H9 (cell line): ENCODE measurements at regions not wholly inside any gene's neighbourhood (a gene's known extent, or its start where the extent isn't known, plus 50 kb on each side); places are given as distances from the start of the nearest gene placed in this dataset.

Experiments used
- DNase-seq: peaks from one replicate; pipeline ENCODE4 v3.0.0-alpha.2; 2017
- H2AFZ ChIP-seq: one replicate; pipeline ENCODE4 v1.6.1; 2013; ENCODE audit warnings: mild to moderate bottlenecking, low read length, control low read depth, moderate library complexity
- H2AK5ac ChIP-seq: 2 replicates; pipeline ENCODE4 v1.6.1; 2013; ENCODE audit warnings: low read length, control low read depth, mixed read lengths; ENCODE audit not compliant: insufficient read length
- H2BK120ac ChIP-seq: one replicate; pipeline ENCODE4 v1.6.1; 2013; ENCODE audit warnings: low read depth, mild to moderate bottlenecking, low read length, control low read depth, inconsistent platforms; ENCODE audit not compliant: poor library complexity, severe bottlenecking
- H2BK12ac ChIP-seq: 2 replicates; pipeline ENCODE4 v1.6.1; 2013; ENCODE audit warnings: low read length, control low read depth, mixed read lengths, low read depth; ENCODE audit not compliant: insufficient read length
- H2BK15ac ChIP-seq: 2 replicates; pipeline ENCODE4 v1.6.1; 2013; ENCODE audit warnings: low read depth, low read length, control low read depth
- H2BK20ac ChIP-seq: one replicate; pipeline ENCODE4 v1.6.1; 2013; ENCODE audit warnings: low read depth, mild to moderate bottlenecking, low read length, control low read depth, inconsistent platforms; ENCODE audit not compliant: poor library complexity, severe bottlenecking
- H2BK5ac ChIP-seq: 2 replicates; pipeline ENCODE4 v1.6.1; 2013; ENCODE audit warnings: low read length, control low read depth, mixed read lengths; ENCODE audit not compliant: insufficient read length
- H3K14ac ChIP-seq: 2 replicates; pipeline ENCODE4 v1.6.1; 2013; ENCODE audit warnings: low read length, control low read depth; ENCODE audit not compliant: insufficient read depth
- H3K18ac ChIP-seq: 2 replicates; pipeline ENCODE4 v1.6.1; 2013; ENCODE audit warnings: low read depth, mild to moderate bottlenecking, mixed read lengths, low read length, control low read depth; ENCODE audit not compliant: insufficient read length
- H3K23ac ChIP-seq: 2 replicates; pipeline ENCODE4 v1.6.1; 2013; ENCODE audit warnings: low read length, control low read depth, mixed read lengths, low read depth; ENCODE audit not compliant: insufficient read length
- H3K23me2 ChIP-seq: 2 replicates; pipeline ENCODE4 v1.6.1; 2013; ENCODE audit warnings: low read depth, mild to moderate bottlenecking, mixed read lengths, low read length, control low read depth; ENCODE audit not compliant: insufficient read length, poor library complexity, severe bottlenecking
- H3K27ac ChIP-seq: 2 replicates; pipeline ENCODE4 v1.5.1; 2013; ENCODE audit warnings: low read length, control low read depth, mixed read lengths, low read depth; ENCODE audit not compliant: insufficient read length
- H3K27me3 ChIP-seq: 2 replicates; pipeline ENCODE4 v1.6.1; 2013; ENCODE audit warnings: low read length, control low read depth, inconsistent platforms; ENCODE audit not compliant: insufficient read depth
- H3K4ac ChIP-seq: 2 replicates; pipeline ENCODE4 v1.6.1; 2013; ENCODE audit warnings: low read depth, mild to moderate bottlenecking, control low read depth, inconsistent platforms, low read length, moderate library complexity
- H3K4me1 ChIP-seq: 2 replicates; pipeline ENCODE4 v1.6.1; 2013; ENCODE audit warnings: low read length, control low read depth, inconsistent platforms; ENCODE audit not compliant: insufficient read depth
- H3K4me2 ChIP-seq: 2 replicates; pipeline ENCODE4 v1.6.1; 2013; ENCODE audit warnings: low read length, control low read depth, mixed read lengths; ENCODE audit not compliant: insufficient read length, insufficient read depth
- H3K56ac ChIP-seq: 2 replicates; pipeline ENCODE4 v1.6.1; 2013; ENCODE audit warnings: low read depth, mild to moderate bottlenecking, mixed read lengths, low read length, control low read depth; ENCODE audit not compliant: insufficient read length
- H3K79me1 ChIP-seq: 2 replicates; pipeline ENCODE4 v1.6.1; 2013; ENCODE audit warnings: low read depth, mild to moderate bottlenecking, moderate library complexity, low read length, control low read depth, inconsistent platforms; ENCODE audit not compliant: insufficient read depth, poor library complexity, severe bottlenecking
- H3K79me2 ChIP-seq: 2 replicates; pipeline ENCODE4 v1.6.1; 2013; ENCODE audit warnings: low read length, control low read depth, inconsistent platforms; ENCODE audit not compliant: insufficient read depth
- H3K9ac ChIP-seq: 2 replicates; pipeline ENCODE4 v1.6.1; 2013; ENCODE audit warnings: low read length, control low read depth, mixed read lengths; ENCODE audit not compliant: insufficient read length; ENCODE audit errors: extremely low read depth
- H3K9me3 ChIP-seq: one replicate; pipeline ENCODE4 v1.6.1; 2013; ENCODE audit warnings: low read depth, low read length, inconsistent platforms; ENCODE audit not compliant: control insufficient read depth
- H3T11ph ChIP-seq: one replicate; pipeline ENCODE4 v1.6.1; 2013; ENCODE audit warnings: mild to moderate bottlenecking, low read length, control low read depth, inconsistent platforms
- H4K20me1 ChIP-seq: one replicate; pipeline ENCODE4 v1.6.1; 2013; ENCODE audit not compliant: control insufficient read depth, insufficient read length, insufficient read depth
- H4K5ac ChIP-seq: 2 replicates; pipeline ENCODE4 v1.6.1; 2013; ENCODE audit warnings: low read depth, mild to moderate bottlenecking, mixed read lengths, low read length, control low read depth; ENCODE audit not compliant: insufficient read length
- H4K8ac ChIP-seq: replicated peaks from 2 replicates; pipeline ENCODE4 v1.6.1; 2013; ENCODE audit warnings: low read length, control low read depth, mixed read lengths, low read depth; ENCODE audit not compliant: insufficient read length
- H4K91ac ChIP-seq: 2 replicates; pipeline ENCODE4 v1.6.1; 2013; ENCODE audit warnings: low read depth, mild to moderate bottlenecking, moderate library complexity, mixed read lengths, low read length, control low read depth; ENCODE audit not compliant: insufficient read length
- H3K27ac Mint-ChIP-seq, 3 experiments: 2 replicates in 2 of 3; 3 replicates in 1 of 3; pipeline ENCODE4 v1.8.0; 2020 to 2021; ENCODE audit warnings: mixed read lengths in 3 of 3, mild to moderate bottlenecking in 1 of 3, moderate library complexity in 1 of 3
- H3K27me3 Mint-ChIP-seq: 2 replicates; pipeline ENCODE4 v1.8.0; 2021; ENCODE audit warnings: low read depth, mild to moderate bottlenecking, moderate library complexity, mixed read lengths
- H3K36me3 Mint-ChIP-seq, 3 experiments: 2 replicates in 2 of 3; 3 replicates in 1 of 3; pipeline ENCODE4 v1.8.0; 2020 to 2021; ENCODE audit warnings: low read depth in 3 of 3, mixed read lengths in 3 of 3; ENCODE audit not compliant: insufficient read depth in 1 of 3
- H3K4me1 Mint-ChIP-seq, 2 experiments: 2 replicates each; pipeline ENCODE4 v1.8.0; 2020; ENCODE audit warnings: mixed read lengths in 2 of 2
- H3K4me3 Mint-ChIP-seq, 2 experiments: 2 replicates in 1 of 2; 3 replicates in 1 of 2; pipeline ENCODE4 v1.8.0; 2020 to 2021; ENCODE audit warnings: mild to moderate bottlenecking in 2 of 2, mixed read lengths in 2 of 2, moderate library complexity in 1 of 2
- H3K9me3 Mint-ChIP-seq, 2 experiments: 2 replicates in 1 of 2; 3 replicates in 1 of 2; pipeline ENCODE4 v1.8.0; 2020; ENCODE audit warnings: mild to moderate bottlenecking in 2 of 2, mixed read lengths in 2 of 2, moderate library complexity in 1 of 2
- CTCF ChIP-seq: fragments of 200-600 bp; sonication (generic); conservative IDR thresholded peaks from 3 replicates; pipeline ENCODE4 v1.8.0; 2021; ENCODE audit warnings: antibody characterized with exemption, mild to moderate bottlenecking
- WGBS: extraction: QIAGEN DNeasy Blood & Tissue Kit; methylation state at CpG from one replicate; pipeline ENCODE4 v1.1.7; 2013; ENCODE audit warnings: missing lambda C conversion rate, low lambda C conversion rate, mixed read lengths; ENCODE audit not compliant: insufficient read length; ENCODE audit errors: extremely low coverage; 5-methylcytosine and 5-hydroxymethylcytosine counted together

GRCh38 chr1:168964478-168964877, 142.0 kb upstream of the ATP1B1 start:
- no peak for TF ChIP-seq CTCF
- H4K8ac ChIP-seq: no peak overlapping the region
- H2BK20ac ChIP-seq: no peak overlapping the region
- H3K18ac ChIP-seq: no peak overlapping the region
- Mint-ChIP-seq H3K9me3 (no peaks in the 10 kb centered on the region), H3K36me3 (no peaks in the 10 kb centered on the region), H3K27me3 (no peaks in the 10 kb centered on the region), H3K4me3 (no peak overlapping the region), H3K4me1 (peaks cover 0 to 8% of the 10 kb centered on the region in 2 experiments; a peak in 2 of 4 replicates), H3K27ac (no peak overlapping the region; a peak in 1 of 7 replicates)
- H2BK120ac ChIP-seq: no peak overlapping the region
- H3K9me3 ChIP-seq: no peaks in the 10 kb centered on the region
- H3K56ac ChIP-seq: no peak overlapping the region
- no CpG with 5 or more reads among the region's 3 CpGs for WGBS
- no peaks in the 10 kb centered on the region for H3K4me1 ChIP-seq
- H2BK12ac ChIP-seq: no peak overlapping the region
- no peak overlapping the region for H4K5ac ChIP-seq
- H2BK5ac ChIP-seq: no peak overlapping the region
- H3K27ac ChIP-seq: no peak overlapping the region
- H2AFZ ChIP-seq: no peak overlapping the region
- no peak overlapping the region for H3K9ac ChIP-seq
- H3K79me1 ChIP-seq: no peaks in the 10 kb centered on the region
- no peaks in the 10 kb centered on the region for H3K23me2 ChIP-seq
- no peaks in the 10 kb centered on the region for H4K20me1 ChIP-seq
- no peak overlapping the region for H3K14ac ChIP-seq
- no peak overlapping the region for H3K4me2 ChIP-seq
- H4K91ac ChIP-seq: no peak overlapping the region
- no peak overlapping the region for H2BK15ac ChIP-seq
- DNase-seq: no peak
- no peaks in the 10 kb centered on the region for H3K79me2 ChIP-seq
- H3K27me3 ChIP-seq: no peaks in the 10 kb centered on the region
- H2AK5ac ChIP-seq: no peak overlapping the region
- H3K4ac ChIP-seq: no peak overlapping the region
- H3K23ac ChIP-seq: no peak overlapping the region
- no peak overlapping the region for H3T11ph ChIP-seq
